Loucy (cell line): ENCODE measurements at regions not wholly inside any gene's neighbourhood (a gene's known extent, or its start where the extent isn't known, plus 50 kb on each side); places are given as distances from the start of the nearest gene placed in this dataset.

Experiments
- CTCF ChIP-seq: fragments of 200-600 bp; sonication (generic); conservative IDR thresholded peaks from 2 replicates; pipeline ENCODE4 v1.5.1; 2014; ENCODE audit warnings: mild to moderate bottlenecking, antibody characterized with exemption, low read length
- EZH2phosphoT487 ChIP-seq: fragments of 200-600 bp; IDR thresholded peaks from 2 replicates; pipeline ENCODE4 v1.6.1; 2018; ENCODE audit warnings: antibody characterized with exemption, mild to moderate bottlenecking, moderate library complexity, borderline replicate concordance

GRCh38 chr1:201609661-201610318 is 70.9 kb downstream of the NAV1 start:
- TF ChIP-seq CTCF (no peak), EZH2phosphoT487 (no peak)
